Central memory CD8-positive, alpha-beta T cell (primary cell): ENCODE measurements at regions not wholly inside any gene's neighbourhood (a gene's known extent, or its start where the extent isn't known, plus 50 kb on each side); places are given as distances from the start of the nearest gene placed in this dataset.

ENCODE experiments used
- ATAC-seq: fragments of 150-1000 bp; cut with Tn5 transposase; replicated peaks from 2 replicates; pipeline ENCODE4 v1.10.0; 2022; ENCODE audit warnings: mild to moderate bottlenecking, moderate FRiP score, moderate number of reproducible peaks; ENCODE audit not compliant: poor library complexity, severe bottlenecking; ENCODE audit errors: extremely low read depth
- DNase-seq, 2 donors: peaks; one replicate each; pipeline ENCODE4 v3.0.0; 2021; ENCODE audit warnings: low spot score in 2 of 2
- H3K27ac Mint-ChIP-seq: one replicate; pipeline ENCODE4 v1.8.0; 2022; ENCODE audit warnings: low read depth, mild to moderate bottlenecking, moderate library complexity, mixed read lengths
- H3K27me3 Mint-ChIP-seq: one replicate; pipeline ENCODE4 v1.8.0; 2022; ENCODE audit warnings: mixed read lengths
- H3K36me3 Mint-ChIP-seq: one replicate; pipeline ENCODE4 v1.8.0; 2022; ENCODE audit warnings: mild to moderate bottlenecking, moderate library complexity, mixed read lengths; ENCODE audit not compliant: insufficient read depth
- H3K4me1 Mint-ChIP-seq: one replicate; pipeline ENCODE4 v1.8.0; 2022; ENCODE audit warnings: mixed read lengths
- H3K4me3 Mint-ChIP-seq: one replicate; pipeline ENCODE4 v1.8.0; 2022; ENCODE audit warnings: mild to moderate bottlenecking, moderate library complexity, mixed read lengths
- H3K9me3 Mint-ChIP-seq: one replicate; pipeline ENCODE4 v1.8.0; 2022; ENCODE audit warnings: mixed read lengths

GRCh38 chr2:164109006-164109405 lies 373.2 kb upstream of the FIGN start:
- H3K36me3 Mint-ChIP-seq: no peaks in the 10 kb centered on the region
- no peak overlapping the region for H3K4me3 Mint-ChIP-seq
- peaks cover 18% of the 10 kb centered on the region for H3K9me3 Mint-ChIP-seq
- DNase-seq (no peak), ATAC-seq (no peak)
- no peaks in the 10 kb centered on the region for H3K4me1 Mint-ChIP-seq
- no peaks in the 10 kb centered on the region for H3K27me3 Mint-ChIP-seq
- H3K27ac Mint-ChIP-seq: no peak overlapping the region

GRCh38 chr2:164103271-164103670 lies 367.5 kb upstream of the FIGN start:
- no peak for DNase-seq
- H3K4me3 Mint-ChIP-seq: no peak overlapping the region
- ATAC-seq: no peak
- no peaks in the 10 kb centered on the region for H3K4me1 Mint-ChIP-seq
- no peak overlapping the region for H3K27ac Mint-ChIP-seq
- H3K27me3 Mint-ChIP-seq: no peaks in the 10 kb centered on the region
- no peaks in the 10 kb centered on the region for H3K36me3 Mint-ChIP-seq
- peaks cover 33% of the 10 kb centered on the region for H3K9me3 Mint-ChIP-seq

GRCh38 chr2:164102366-164102765 lies 366.6 kb upstream of the FIGN start:
- Mint-ChIP-seq H3K36me3 (no peaks in the 10 kb centered on the region), H3K4me1 (no peaks in the 10 kb centered on the region), H3K27me3 (no peaks in the 10 kb centered on the region), H3K27ac (no peak overlapping the region), H3K4me3 (no peak overlapping the region), H3K9me3 (peaks cover 33% of the 10 kb centered on the region)
- no peak for ATAC-seq
- no peak for DNase-seq

- ATAC-seq (no peak), DNase-seq (no peak)
- Mint-ChIP-seq H3K27ac (no peak overlapping the region), H3K27me3 (no peaks in the 10 kb centered on the region), H3K4me1 (no peaks in the 10 kb centered on the region), H3K4me3 (no peak overlapping the region), H3K36me3 (no peaks in the 10 kb centered on the region), H3K9me3 (peaks cover 20% of the 10 kb centered on the region)
These were observed 355.9 kb upstream of the FIGN start for GRCh38 chr2:164091673-164092072.

GRCh38 chr2:164090533-164090932 lies 354.7 kb upstream of the FIGN start:
- Mint-ChIP-seq H3K4me1 (no peaks in the 10 kb centered on the region), H3K36me3 (no peaks in the 10 kb centered on the region), H3K9me3 (peaks cover 19% of the 10 kb centered on the region), H3K27me3 (no peaks in the 10 kb centered on the region), H3K27ac (no peak overlapping the region), H3K4me3 (no peak overlapping the region)
- DNase-seq (no peak), ATAC-seq (no peak)

GRCh38 chr2:164084066-164084465 lies 348.3 kb upstream of the FIGN start:
- H3K36me3 Mint-ChIP-seq: no peaks in the 10 kb centered on the region
- H3K4me1 Mint-ChIP-seq: no peaks in the 10 kb centered on the region
- no peaks in the 10 kb centered on the region for H3K27me3 Mint-ChIP-seq
- DNase-seq: no peak
- no peak overlapping the region for H3K4me3 Mint-ChIP-seq
- no peak overlapping the region for H3K27ac Mint-ChIP-seq
- no peak for ATAC-seq
- H3K9me3 Mint-ChIP-seq: peaks cover 11% of the 10 kb centered on the region

GRCh38 chr2:164080486-164080885 lies 344.7 kb upstream of the FIGN start:
- no peaks in the 10 kb centered on the region for H3K27me3 Mint-ChIP-seq
- H3K27ac Mint-ChIP-seq: no peak overlapping the region
- DNase-seq (no peak), ATAC-seq (no peak)
- H3K4me1 Mint-ChIP-seq: no peaks in the 10 kb centered on the region
- H3K36me3 Mint-ChIP-seq: no peaks in the 10 kb centered on the region
- H3K9me3 Mint-ChIP-seq: peaks cover 26% of the 10 kb centered on the region
- no peak overlapping the region for H3K4me3 Mint-ChIP-seq

GRCh38 chr2:164079258-164079657 lies 343.4 kb upstream of the FIGN start:
- Mint-ChIP-seq H3K4me1 (no peaks in the 10 kb centered on the region), H3K27ac (no peak overlapping the region), H3K27me3 (no peaks in the 10 kb centered on the region), H3K4me3 (no peak overlapping the region), H3K9me3 (peaks cover 23% of the 10 kb centered on the region), H3K36me3 (no peaks in the 10 kb centered on the region)
- no peak for DNase-seq
- no peak for ATAC-seq

- no peak for DNase-seq
- no peak for ATAC-seq
- no peaks in the 10 kb centered on the region for H3K27me3 Mint-ChIP-seq
- H3K9me3 Mint-ChIP-seq: peaks cover 23% of the 10 kb centered on the region
- no peak overlapping the region for H3K4me3 Mint-ChIP-seq
- H3K36me3 Mint-ChIP-seq: no peaks in the 10 kb centered on the region
- H3K27ac Mint-ChIP-seq: no peak overlapping the region
- no peaks in the 10 kb centered on the region for H3K4me1 Mint-ChIP-seq
These were observed 342.6 kb upstream of the FIGN start for GRCh38 chr2:164078421-164078820.

- no peak for ATAC-seq
- no peak for DNase-seq
- peaks cover 30% of the 10 kb centered on the region for H3K9me3 Mint-ChIP-seq
- no peak overlapping the region for H3K4me3 Mint-ChIP-seq
- no peaks in the 10 kb centered on the region for H3K36me3 Mint-ChIP-seq
- no peaks in the 10 kb centered on the region for H3K27me3 Mint-ChIP-seq
- no peak overlapping the region for H3K27ac Mint-ChIP-seq
- no peaks in the 10 kb centered on the region for H3K4me1 Mint-ChIP-seq
These were observed 337.6 kb upstream of the FIGN start for GRCh38 chr2:164073101-164074074.

GRCh38 chr2:164069540-164069939 lies 333.7 kb upstream of the FIGN start:
- Mint-ChIP-seq H3K36me3 (no peaks in the 10 kb centered on the region), H3K27ac (no peak overlapping the region), H3K4me1 (no peaks in the 10 kb centered on the region), H3K27me3 (no peaks in the 10 kb centered on the region), H3K9me3 (peaks cover 23% of the 10 kb centered on the region), H3K4me3 (no peak overlapping the region)
- DNase-seq: no peak
- no peak for ATAC-seq

- no peaks in the 10 kb centered on the region for H3K36me3 Mint-ChIP-seq
- no peak for DNase-seq
- no peak for ATAC-seq
- no peak overlapping the region for H3K27ac Mint-ChIP-seq
- peaks cover 23% of the 10 kb centered on the region for H3K9me3 Mint-ChIP-seq
- no peaks in the 10 kb centered on the region for H3K27me3 Mint-ChIP-seq
- H3K4me3 Mint-ChIP-seq: no peak overlapping the region
- no peaks in the 10 kb centered on the region for H3K4me1 Mint-ChIP-seq
These were observed 332.3 kb upstream of the FIGN start for GRCh38 chr2:164068063-164068462.

GRCh38 chr2:164066095-164066494 lies 330.3 kb upstream of the FIGN start:
- Mint-ChIP-seq H3K27me3 (no peaks in the 10 kb centered on the region), H3K36me3 (no peaks in the 10 kb centered on the region), H3K9me3 (peaks cover 14% of the 10 kb centered on the region), H3K27ac (no peak overlapping the region), H3K4me3 (no peak overlapping the region), H3K4me1 (no peaks in the 10 kb centered on the region)
- DNase-seq (no peak), ATAC-seq (no peak)
